ENCODE measurements at regions not wholly inside any gene's neighbourhood (a gene's known extent, or its start where the extent isn't known, plus 50 kb on each side); places are given as distances from the start of the nearest gene placed in this dataset.
"Not testable (repeated sequence)": the region's sequence is repeated elsewhere in the genome, so short reads cannot be mapped to it uniquely, and the experiment has no call there.

- DNase-seq = no peak
Measured at GRCh38 chr14:58731465-58732293, 93.9 kb downstream of the DACT1 start.

GRCh38 chr14:58732387-58732786, 94.6 kb downstream of the DACT1 start:
- DNase-seq = no peak

GRCh38 chr14:58733451-58734208, 95.9 kb downstream of the DACT1 start:
- no peak for DNase-seq

GRCh38 chr14:58735596-58735995, 97.8 kb downstream of the DACT1 start:
- DNase-seq = no peak

- DNase-seq = no peak
Measured at GRCh38 chr14:58736606-58737005, 98.8 kb downstream of the DACT1 start.

- DNase-seq = no peak
Measured at GRCh38 chr14:58737511-58737910, 99.7 kb downstream of the DACT1 start.

GRCh38 chr14:58738189-58738836, 100.6 kb downstream of the DACT1 start:
- DNase-seq = no peak

GRCh38 chr14:58738876-58739275, 101.1 kb downstream of the DACT1 start:
- DNase-seq = no peak

- no peak for DNase-seq
Measured at GRCh38 chr14:58739674-58740073, 101.9 kb downstream of the DACT1 start.

- DNase-seq = peak; percentile 98
Measured at GRCh38 chr14:58740379-58740935, 102.7 kb downstream of the DACT1 start.

- DNase-seq = no peak
Measured at GRCh38 chr14:58744801-58745394, 107.1 kb downstream of the DACT1 start.

GRCh38 chr14:58746261-58746660, 108.5 kb downstream of the DACT1 start:
- DNase-seq = peak; percentile 94

GRCh38 chr14:58746701-58747100, 108.9 kb downstream of the DACT1 start:
- no peak for DNase-seq

- no peak for DNase-seq
Measured at GRCh38 chr14:58747181-58747580, 109.4 kb downstream of the DACT1 start.

GRCh38 chr14:58748251-58748650, 110.5 kb downstream of the DACT1 start:
- not testable (repeated sequence) for DNase-seq

GRCh38 chr14:58749066-58749669, 111.4 kb downstream of the DACT1 start:
- DNase-seq = peak; percentile 100

GRCh38 chr14:58750321-58751269, 112.8 kb downstream of the DACT1 start:
- no peak for DNase-seq

- no peak for DNase-seq
Measured at GRCh38 chr14:58751788-58752187, 114.0 kb downstream of the DACT1 start.

- DNase-seq = no peak
Measured at GRCh38 chr14:58752289-58752688, 114.5 kb downstream of the DACT1 start.

GRCh38 chr14:58752771-58753201, 115.0 kb downstream of the DACT1 start:
- DNase-seq = no peak
